GM18861 (cell line): ENCODE measurements at regions not wholly inside any gene's neighbourhood (a gene's known extent, or its start where the extent isn't known, plus 50 kb on each side); places are given as distances from the start of the nearest gene placed in this dataset.

ENCODE experiments used
- ATAC-seq: cut with Tn5 transposase; IDR thresholded peaks from one replicate; pipeline ENCODE4 v1.9.1; 2021; ENCODE audit not compliant: unreplicated experiment

- no peak for ATAC-seq
Measured at GRCh38 chr13:24074678-24075077, 85.8 kb upstream of the SPATA13 start.

GRCh38 chr13:24075137-24075975, 85.2 kb upstream of the SPATA13 start:
- ATAC-seq, result no peak

DNA sequence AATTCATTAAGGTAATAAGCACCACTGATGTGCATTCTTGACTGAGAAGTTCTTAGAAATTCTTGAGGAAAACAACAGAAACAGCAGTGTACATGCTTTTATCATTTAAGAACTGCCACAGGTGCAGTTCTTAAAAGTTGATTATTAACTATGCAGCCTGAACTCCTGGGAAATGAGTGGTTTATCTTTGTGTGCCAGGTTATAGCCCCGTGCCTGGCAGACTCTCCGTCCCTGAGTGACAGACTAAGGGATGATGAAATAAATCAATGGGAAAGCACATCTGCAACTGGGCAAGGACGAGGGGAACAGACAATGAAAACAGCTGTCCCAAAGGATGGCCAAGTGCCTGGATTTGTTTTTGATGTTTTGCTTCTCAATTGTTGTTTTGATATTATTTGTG, 84.4 kb upstream of the SPATA13 start:
- ATAC-seq, result no peak

GRCh38 chr13:24076636-24077035, 83.9 kb upstream of the SPATA13 start:
- no peak for ATAC-seq

DNA sequence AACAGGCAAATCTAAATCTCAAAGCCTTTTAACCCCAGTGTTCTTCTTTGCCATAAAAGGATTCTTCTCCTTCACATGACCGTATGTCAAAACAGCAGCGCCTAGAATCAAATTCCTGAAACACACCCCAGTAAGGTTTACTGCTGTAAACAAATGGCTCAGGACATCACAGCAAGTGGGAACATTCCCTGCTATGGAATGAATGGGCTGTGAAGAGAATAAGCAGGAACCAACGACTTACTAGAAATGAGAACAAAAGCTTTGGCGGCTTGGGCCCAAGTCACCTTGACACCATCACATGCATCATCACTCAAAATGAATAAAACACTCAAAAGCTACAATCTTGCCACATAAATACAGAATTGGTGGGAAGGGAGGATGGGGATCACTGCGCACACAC, 80.4 kb upstream of the SPATA13 start:
- no peak for ATAC-seq

GRCh38 chr13:24081387-24081786, 79.1 kb upstream of the SPATA13 start:
- no peak for ATAC-seq

- no peak for ATAC-seq
Measured at GRCh38 chr13:24083141-24083540, 77.4 kb upstream of the SPATA13 start.

- ATAC-seq, result no peak
Measured at GRCh38 chr13:24083722-24084421, 76.6 kb upstream of the SPATA13 start.

DNA sequence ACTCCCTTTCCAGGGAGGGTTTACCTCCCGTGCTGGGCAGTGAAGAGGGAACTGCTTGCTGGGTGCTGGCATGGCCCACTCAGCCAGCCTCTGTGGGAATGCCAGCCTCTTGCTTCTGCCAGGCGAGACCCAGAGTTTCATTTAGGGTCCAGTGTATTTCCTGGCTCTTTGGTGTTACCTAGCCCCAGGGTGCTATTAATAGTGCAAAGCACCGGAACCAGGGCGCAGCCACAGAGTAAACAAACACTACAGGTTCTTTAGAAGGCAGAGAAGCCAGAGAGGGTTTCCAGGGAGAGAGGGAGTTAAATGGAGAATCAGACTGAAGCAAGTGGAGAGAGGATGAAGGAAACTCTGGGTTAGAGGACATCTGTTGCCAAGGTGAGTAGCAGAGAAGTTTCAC, 74.9 kb upstream of the SPATA13 start:
- ATAC-seq, result no peak

GRCh38 chr13:24086642-24087041, 73.9 kb upstream of the SPATA13 start:
- ATAC-seq, result no peak

GRCh38 chr13:24087605-24088225, 72.8 kb upstream of the SPATA13 start:
- ATAC-seq, result no peak

- no peak for ATAC-seq
Measured at GRCh38 chr13:24090049-24090448, 70.5 kb upstream of the SPATA13 start.

DNA sequence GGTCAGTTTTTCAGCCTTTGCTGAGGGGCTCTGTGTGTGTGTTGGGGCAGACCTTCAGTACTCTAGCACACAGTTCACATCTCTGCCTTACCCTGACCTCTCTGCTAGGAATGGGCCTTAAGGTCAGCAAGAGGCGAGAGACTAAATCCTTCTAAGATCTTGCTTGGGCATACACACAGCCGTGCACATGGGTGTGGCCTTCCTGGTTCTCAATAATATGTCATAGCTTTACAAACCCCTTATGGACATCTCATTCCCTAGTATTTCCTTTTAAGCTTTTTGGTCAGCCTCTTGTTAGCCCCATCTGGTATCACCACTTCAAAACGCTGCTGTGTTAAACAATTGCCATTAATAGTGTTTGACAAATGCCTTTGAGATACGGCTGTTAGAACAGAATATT, 69.4 kb upstream of the SPATA13 start:
- no peak for ATAC-seq

DNA sequence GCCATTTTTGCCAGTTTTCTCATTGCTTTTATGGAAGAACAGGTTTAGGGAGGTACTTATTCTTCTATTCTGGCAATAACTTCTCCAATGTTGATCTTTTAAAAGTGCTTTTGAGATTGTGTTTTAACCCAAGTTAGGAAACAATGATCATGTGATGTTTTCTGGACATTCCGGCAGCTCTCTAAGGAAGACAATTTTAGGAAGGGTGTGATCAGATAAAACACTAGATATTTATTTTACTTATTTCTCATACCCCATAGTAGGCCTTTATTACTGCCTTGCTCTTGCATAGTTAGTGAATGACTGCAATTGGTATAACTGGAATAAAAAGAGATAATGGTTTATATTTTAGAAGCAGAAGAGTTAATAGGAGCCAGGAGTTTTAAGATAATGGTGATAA, 68.4 kb upstream of the SPATA13 start:
- ATAC-seq, result no peak

- ATAC-seq, result no peak
Measured at GRCh38 chr13:24093047-24093446, 67.5 kb upstream of the SPATA13 start.

DNA sequence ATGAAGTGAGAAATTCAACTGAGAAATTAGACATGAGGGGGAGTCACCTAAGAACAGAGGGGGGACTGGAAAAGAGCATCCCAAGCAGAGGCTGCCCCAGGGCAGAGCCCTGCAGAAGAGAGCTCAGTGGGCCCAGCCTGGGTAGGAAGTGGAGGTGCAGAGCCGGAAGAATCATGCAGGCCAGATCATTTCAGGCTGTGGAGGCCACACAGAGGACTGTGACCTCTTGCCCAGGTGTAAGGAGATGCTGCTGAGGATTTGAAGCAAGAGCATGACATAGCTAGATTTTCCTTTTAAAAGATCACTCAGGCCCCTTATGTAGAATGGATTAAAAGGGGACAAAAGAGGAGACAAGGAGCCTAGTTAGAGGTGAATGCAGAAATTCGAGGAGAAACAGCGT, 63.9 kb upstream of the SPATA13 start:
- no peak for ATAC-seq

DNA sequence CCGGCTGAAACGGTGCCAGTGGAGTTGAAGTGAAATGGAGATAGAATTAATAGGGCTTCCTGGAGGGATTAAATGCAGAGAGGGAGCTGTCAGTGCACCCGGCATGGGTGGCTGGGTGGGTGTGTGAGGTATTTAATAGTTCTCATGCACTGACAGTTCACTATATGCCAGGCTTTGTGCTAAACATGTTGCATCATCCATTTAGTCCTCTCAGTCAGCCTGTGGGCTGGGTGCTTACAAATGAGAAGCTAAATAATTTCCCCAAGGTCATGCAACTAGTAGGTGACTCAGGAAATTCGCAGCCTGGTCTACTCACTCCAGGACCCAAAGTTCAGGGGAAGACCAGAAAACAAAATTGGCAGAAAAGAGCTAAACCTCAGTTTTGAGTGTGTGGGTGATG, 63.5 kb upstream of the SPATA13 start:
- no peak for ATAC-seq

- no peak for ATAC-seq
Measured at GRCh38 chr13:24097667-24098066, 62.9 kb upstream of the SPATA13 start.

- ATAC-seq, result no peak
Measured at GRCh38 chr13:24099490-24099889, 61.0 kb upstream of the SPATA13 start.

GRCh38 chr13:24100188-24100587, 60.3 kb upstream of the SPATA13 start:
- ATAC-seq, result no peak

DNA sequence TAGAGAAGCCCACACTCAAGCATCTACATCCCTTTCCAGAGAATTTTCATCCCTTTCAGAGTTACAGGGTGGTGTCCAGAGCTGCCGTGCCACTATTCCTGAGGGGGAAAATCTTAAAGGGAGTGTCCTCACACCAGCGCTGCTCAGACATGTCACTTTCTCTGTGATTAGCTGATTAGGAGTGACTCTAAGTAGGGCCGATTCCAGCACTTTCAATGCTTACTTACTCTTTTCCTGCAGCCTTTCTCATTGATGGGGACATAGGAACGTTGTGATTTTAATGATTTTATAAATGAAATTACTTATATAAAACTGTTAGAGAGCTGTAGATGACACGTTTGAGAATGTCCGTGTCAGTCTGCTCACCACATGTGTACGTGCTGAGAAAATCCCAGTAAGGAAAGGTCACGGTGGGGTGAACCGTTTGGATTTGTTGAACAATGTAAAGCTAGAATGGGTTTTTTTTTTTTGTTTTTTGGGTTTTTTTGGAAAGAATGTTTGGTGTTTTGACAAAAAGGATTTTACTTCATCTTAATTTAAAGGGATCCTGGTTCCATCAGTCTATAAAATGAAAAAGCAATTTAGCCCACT, 56.6 kb upstream of the SPATA13 start:
- ATAC-seq, result no peak

DNA sequence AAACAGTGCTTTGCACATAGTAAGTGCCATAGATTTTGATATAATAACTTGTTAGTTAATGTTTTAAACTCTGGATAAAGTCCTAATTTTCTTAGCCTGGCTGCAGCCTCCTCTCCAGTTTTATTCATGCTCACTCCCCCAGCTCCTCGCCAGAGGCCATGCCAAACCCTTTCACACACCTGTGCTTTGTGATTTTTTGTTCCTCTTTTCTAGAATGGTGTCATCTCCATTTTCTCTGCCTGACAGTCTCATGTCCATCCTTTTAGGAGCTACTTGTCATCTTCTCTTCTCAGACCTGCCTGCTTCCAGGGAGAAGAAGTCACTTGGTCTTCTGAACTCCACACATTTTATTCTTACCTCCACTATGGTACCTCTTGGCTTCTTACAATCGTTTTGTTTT, 55.8 kb upstream of the SPATA13 start:
- peak; percentile 49 for ATAC-seq
